Tibial artery (tissue), 4 donors: ENCODE measurements at regions not wholly inside any gene's neighbourhood (a gene's known extent, or its start where the extent isn't known, plus 50 kb on each side); places are given as distances from the start of the nearest gene placed in this dataset.

Experiments
- DNase-seq, 2 donors: peaks; one replicate each; pipeline ENCODE4 v3.0.0-alpha.2; 2019
- H3K27ac ChIP-seq, 2 donors: fragments of 200-600 bp; sonication (generic) in 1 of 2; 1 replicate in 1 of 2; 2 replicates in 1 of 2; pipeline ENCODE4 v1.5.1; 2018 to 2019; ENCODE audit warnings: mild to moderate bottlenecking in 1 of 2
- H3K27me3 ChIP-seq, 2 donors: fragments of 200-600 bp; sonication (generic) in 1 of 2; one replicate each; pipeline versions ENCODE4 v1.5.1 to v1.6.0; 2016 to 2019
- H3K36me3 ChIP-seq, 3 donors: fragments of 200-600 bp; sonication (generic) in 2 of 3; one replicate each; pipeline ENCODE4 v1.5.1; 2016 to 2019; ENCODE audit warnings: mild to moderate bottlenecking in 2 of 3
- H3K4me1 ChIP-seq, 4 donors: fragments of 200-600 bp; sonication (generic) in 2 of 4; 1 replicate in 3 of 4; 2 replicates in 1 of 4; pipeline ENCODE4 v1.5.1; 2016 to 2019
- H3K4me3 ChIP-seq, 2 donors: fragments of 200-600 bp; sonication (generic) in 1 of 2; 1 replicate in 1 of 2; 2 replicates in 1 of 2; pipeline ENCODE4 v1.5.1; 2018 to 2019; ENCODE audit warnings: mild to moderate bottlenecking in 2 of 2
- H3K9me3 ChIP-seq, 3 donors: fragments of 200-600 bp; sonication (generic) in 1 of 3; one replicate each; pipeline ENCODE4 v1.5.1; 2016 to 2019
- CTCF ChIP-seq, 2 experiments: fragments of 200-600 bp in 1 of 2; fragments of 450-650 bp in 1 of 2; IDR thresholded peaks; one replicate each; pipeline ENCODE4 v1.5.1; 2017 to 2019; ENCODE audit warnings: antibody characterized with exemption in 2 of 2, mild to moderate bottlenecking in 1 of 2, moderate library complexity in 1 of 2
- intact Hi-C: fragments of 100-400 bp; cut with DNase I; formaldehyde crosslinking; loops from one replicate; pipeline ENCODE4 v1.15.0; 2023; ENCODE audit warnings: low total_unique reads

- H3K36me3 ChIP-seq: no peaks in the 10 kb centered on the region
- intact Hi-C loops: no loop called here
- no peaks in the 10 kb centered on the region for H3K27me3 ChIP-seq
- H3K4me1 ChIP-seq: no peaks in the 10 kb centered on the region
- no peak for DNase-seq
- H3K4me3 ChIP-seq: no peak overlapping the region
- no peak overlapping the region for H3K27ac ChIP-seq
- no peaks in the 10 kb centered on the region for H3K9me3 ChIP-seq
- TF ChIP-seq CTCF (IDR thresholded peaks at IDR 0.05): no peak
Measured at GRCh38 chr21:19256934-19257660, 853.5 kb upstream of the TMPRSS15 start.

GRCh38 chr21:19261731-19262376, 858.3 kb upstream of the TMPRSS15 start:
- no peak overlapping the region for H3K4me3 ChIP-seq
- H3K27me3 ChIP-seq: no peaks in the 10 kb centered on the region
- intact Hi-C loops: no loop called here
- H3K36me3 ChIP-seq: no peaks in the 10 kb centered on the region
- H3K9me3 ChIP-seq: no peaks in the 10 kb centered on the region
- no peak for DNase-seq
- no peak overlapping the region for H3K27ac ChIP-seq
- no peak for TF ChIP-seq CTCF (IDR thresholded peaks at IDR 0.05)
- no peaks in the 10 kb centered on the region for H3K4me1 ChIP-seq

GRCh38 chr21:19266636-19267035, 863.1 kb upstream of the TMPRSS15 start:
- Histone ChIP-seq H3K27ac (no peak overlapping the region), H3K36me3 (no peaks in the 10 kb centered on the region), H3K9me3 (no peaks in the 10 kb centered on the region), H3K4me3 (no peak overlapping the region), H3K4me1 (no peaks in the 10 kb centered on the region), H3K27me3 (no peaks in the 10 kb centered on the region)
- no peak for TF ChIP-seq CTCF (IDR thresholded peaks at IDR 0.05)
- no peak for DNase-seq
- intact Hi-C loops: no loop called here

GRCh38 chr21:19268686-19269085, 865.1 kb upstream of the TMPRSS15 start:
- no peaks in the 10 kb centered on the region for H3K27me3 ChIP-seq
- H3K4me3 ChIP-seq: no peak overlapping the region
- no peaks in the 10 kb centered on the region for H3K36me3 ChIP-seq
- no peak overlapping the region for H3K27ac ChIP-seq
- H3K4me1 ChIP-seq: no peaks in the 10 kb centered on the region
- TF ChIP-seq CTCF (IDR thresholded peaks at IDR 0.05): no peak
- no peaks in the 10 kb centered on the region for H3K9me3 ChIP-seq
- no peak for DNase-seq
- intact Hi-C loops: no loop called here

GRCh38 chr21:19275065-19275464, 871.5 kb upstream of the TMPRSS15 start:
- Histone ChIP-seq H3K9me3 (no peaks in the 10 kb centered on the region), H3K36me3 (no peaks in the 10 kb centered on the region), H3K4me1 (no peaks in the 10 kb centered on the region), H3K27ac (no peak overlapping the region), H3K4me3 (no peak overlapping the region), H3K27me3 (no peaks in the 10 kb centered on the region)
- no peak for DNase-seq
- TF ChIP-seq CTCF (IDR thresholded peaks at IDR 0.05): no peak
- intact Hi-C loops: no loop called here
